Skeletal muscle cell (primary cell): ENCODE measurements at regions not wholly inside any gene's neighbourhood (a gene's known extent, or its start where the extent isn't known, plus 50 kb on each side); places are given as distances from the start of the nearest gene placed in this dataset.

Source experiments
- DNase-seq: peaks from one replicate; pipeline ENCODE4 v3.0.0-alpha.2; 2010; ENCODE audit warnings: low read depth
- H3K4me3 ChIP-seq: 2 replicates; pipeline ENCODE4 v1.5.1; 2011; ENCODE audit warnings: low read depth, mild to moderate bottlenecking, control low read depth, low read length, moderate library complexity

DNA sequence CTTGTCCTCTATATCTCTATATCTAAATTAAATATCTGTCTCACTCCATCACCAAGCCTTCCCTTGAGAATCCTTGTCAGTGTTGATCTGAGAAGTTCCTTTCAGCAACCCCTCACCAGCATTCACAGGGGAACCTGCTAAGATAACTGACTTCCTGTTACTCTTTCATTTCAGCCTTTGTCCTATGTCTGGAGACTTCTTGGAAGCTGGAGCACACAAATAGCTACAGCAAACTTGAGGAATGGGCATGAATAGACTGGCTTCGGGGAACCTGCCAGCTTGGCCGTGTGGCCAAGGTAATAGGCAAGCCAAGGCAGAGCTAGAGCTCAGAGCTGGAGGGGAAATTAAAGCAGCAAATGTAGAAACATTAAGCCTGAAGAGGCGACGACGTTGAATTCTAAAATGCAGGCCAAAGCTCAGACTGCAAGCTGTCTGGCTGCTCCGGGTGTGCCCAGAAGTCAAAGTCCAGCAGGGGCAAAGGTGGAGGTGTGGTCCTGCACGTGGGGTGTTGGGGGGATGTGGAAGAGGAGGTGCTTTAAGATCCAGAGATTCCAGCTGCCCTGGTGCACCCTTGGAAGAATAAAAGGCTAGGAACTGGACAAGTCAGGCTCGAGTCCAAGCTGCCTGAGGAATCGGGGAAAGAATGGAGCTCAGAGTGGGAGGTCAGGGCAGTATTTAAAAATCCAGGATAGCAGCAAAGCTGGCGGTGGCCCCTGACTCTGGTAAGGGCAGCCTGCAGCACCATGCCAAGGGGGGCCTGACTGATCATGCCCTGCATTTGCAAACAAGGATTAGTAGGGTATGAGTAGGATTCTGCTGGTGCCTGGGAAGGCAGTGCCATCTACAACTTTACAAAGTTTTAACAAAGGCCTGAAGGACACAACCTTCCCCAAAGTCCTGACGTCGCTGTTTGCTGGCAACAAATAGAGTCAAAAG is 185.0 kb upstream of the SGK1 start:
- H3K4me3 ChIP-seq: no peak overlapping the region
- DNase-seq: no peak

DNA sequence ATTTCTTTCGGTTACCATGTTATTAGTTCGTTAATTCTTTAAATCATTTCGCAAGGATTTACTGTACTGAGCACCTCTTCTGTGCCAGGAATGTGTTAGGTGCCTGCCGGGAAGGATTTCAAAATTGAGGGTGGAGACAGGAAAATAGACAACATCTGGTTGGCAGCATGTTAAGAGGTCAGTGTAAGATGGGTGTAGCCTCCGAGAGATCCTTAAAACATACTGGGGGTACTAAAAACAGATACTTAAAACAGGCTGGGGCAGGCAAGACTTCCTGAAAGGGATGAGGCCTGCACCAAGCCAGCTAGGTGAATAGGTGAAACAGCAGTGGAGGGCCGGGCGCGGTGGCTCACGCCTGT is 178.0 kb upstream of the SGK1 start:
- DNase-seq: no peak
- H3K4me3 ChIP-seq: no peak overlapping the region

DNA sequence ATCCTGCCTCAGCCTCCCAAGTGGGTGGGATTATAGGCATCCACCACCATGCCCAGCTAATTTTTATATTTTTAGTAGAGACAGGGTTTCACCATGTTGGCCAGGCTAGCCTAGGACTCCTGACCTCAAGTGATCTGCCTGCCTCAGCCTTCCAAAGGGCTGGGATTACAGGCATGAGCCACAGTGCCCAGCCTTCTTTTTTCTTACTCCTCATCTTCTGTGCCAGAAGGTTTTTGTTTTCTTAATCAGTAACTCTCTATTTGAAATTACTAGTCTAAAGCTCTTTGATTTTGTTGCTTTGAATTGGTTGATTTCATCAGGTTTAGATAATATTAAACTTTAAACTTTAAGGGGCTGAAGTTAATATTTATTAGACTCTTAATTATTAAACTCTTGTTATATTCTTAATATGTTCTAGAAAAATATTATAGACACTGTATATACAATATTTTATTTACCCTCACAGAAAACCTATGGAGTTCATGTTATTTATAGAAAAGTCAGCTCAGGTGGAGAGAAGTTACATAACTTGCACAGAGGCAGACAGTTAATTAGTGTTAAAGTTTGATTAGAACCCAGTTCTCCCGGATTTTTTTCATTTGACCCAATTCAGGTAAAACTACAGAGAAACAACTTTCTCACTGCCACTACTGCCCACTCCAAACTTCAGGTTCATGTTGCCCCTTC is 177.4 kb upstream of the SGK1 start:
- DNase-seq: no peak
- no peak overlapping the region for H3K4me3 ChIP-seq

DNA sequence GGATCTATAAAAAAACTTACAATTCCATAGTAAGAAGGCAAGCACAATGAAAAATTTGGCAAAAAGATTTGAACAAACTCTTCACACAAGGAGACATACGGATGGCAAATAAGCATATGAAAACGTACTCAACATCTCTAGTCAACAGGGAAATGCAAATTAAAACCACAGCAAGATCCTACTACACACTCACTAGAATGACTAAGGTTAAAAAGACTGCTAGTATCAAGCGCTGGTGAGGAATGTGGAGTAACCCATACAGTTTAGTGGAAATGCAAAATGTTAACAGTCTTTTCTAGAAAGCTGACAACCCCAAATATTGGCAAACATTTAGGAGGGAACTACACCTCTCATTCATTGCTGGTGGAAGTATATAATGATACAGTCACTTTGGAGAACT is 175.9 kb upstream of the SGK1 start:
- no peak overlapping the region for H3K4me3 ChIP-seq
- DNase-seq: no peak

DNA sequence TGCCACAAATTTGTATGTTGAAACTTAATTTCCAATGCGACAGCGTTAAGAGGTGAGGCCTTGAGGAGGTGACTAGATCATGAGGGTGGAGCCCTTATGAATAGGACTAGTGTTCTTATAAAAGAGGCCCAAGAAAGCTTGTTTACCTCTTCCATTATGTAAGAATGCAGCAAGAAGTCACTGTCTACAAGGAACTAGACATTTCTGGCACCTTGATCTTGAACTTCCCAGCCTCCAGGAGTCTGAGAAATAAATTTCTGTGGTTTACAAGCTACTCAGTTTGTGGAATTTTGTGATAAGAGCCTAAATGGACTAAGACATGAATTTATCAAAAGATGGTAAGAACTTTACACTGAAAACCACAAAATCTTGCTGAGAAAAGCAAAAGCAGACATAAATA is 173.6 kb upstream of the SGK1 start:
- no peak overlapping the region for H3K4me3 ChIP-seq
- DNase-seq: no peak

DNA sequence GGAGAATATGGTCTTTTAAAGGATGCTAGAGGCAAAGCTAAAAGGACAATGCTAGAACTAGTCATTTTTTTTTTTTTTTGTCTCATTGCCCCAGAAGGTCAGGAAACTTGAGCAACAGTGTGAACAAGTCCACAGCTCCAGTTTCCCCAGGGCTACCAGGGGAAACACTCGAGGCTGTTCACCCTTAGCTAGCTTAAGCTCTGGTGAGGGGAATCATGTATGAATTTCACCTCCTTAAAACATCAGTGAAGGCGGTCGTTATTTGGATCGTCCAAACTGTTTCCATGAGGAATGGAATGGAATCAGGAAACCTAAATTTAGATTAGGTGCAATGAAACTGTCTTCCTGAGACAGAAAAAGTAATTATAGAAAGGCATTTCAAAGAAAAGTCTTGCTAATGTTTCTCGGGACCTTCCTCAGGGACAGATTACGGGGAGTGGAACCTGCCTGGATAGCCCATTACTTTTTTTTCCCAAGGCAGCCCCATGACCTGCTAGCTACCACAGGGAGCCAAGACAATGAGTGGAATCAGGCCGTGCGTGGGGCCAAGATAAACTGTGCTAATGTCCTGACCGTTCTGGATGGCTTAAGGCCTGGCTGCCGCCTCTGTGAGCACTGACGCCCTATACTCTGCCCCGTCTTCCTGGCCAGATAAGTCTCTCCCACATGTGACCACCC is 164.8 kb upstream of the SGK1 start:
- peak; percentile 27 for DNase-seq
- no peak overlapping the region for H3K4me3 ChIP-seq

DNA sequence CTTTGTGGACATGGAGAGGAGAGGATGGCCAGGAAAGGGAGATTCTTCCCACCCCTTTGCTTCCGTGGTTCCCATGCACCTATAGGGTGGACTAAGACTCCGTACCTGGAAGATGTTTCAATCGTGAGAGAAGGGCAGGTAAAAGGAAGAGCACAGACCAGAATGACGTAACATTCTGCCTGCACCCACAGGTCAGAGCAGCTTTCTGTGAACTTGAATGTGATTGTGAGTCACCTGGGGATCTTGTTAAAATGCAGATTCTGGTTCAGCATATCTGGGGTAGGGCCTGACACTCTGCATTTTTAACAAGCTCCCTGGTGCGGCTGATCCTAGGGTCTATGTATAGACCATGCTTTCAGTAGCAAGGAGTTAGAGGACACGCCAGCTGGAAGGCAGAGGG is 164.1 kb upstream of the SGK1 start:
- H3K4me3 ChIP-seq: no peak overlapping the region
- no peak for DNase-seq

DNA sequence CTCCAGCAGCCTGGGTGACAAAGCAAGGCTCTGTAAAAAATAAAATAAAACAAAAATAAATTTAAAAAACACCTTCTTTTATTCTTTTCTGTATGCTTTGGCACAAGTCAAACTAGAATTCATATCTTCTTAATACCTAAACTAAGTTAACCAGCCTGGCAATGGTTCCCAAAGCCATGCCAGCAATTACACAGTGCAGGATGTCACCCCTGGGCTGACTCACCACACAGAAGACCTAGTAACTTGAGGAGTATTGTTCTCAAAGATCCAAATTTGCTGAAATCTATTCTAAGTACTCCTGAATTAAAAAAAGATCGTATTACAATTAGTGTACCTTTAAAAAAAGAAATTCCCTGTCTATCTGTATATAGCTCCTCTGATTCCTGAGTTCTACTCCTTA is 162.7 kb upstream of the SGK1 start:
- H3K4me3 ChIP-seq: no peak overlapping the region
- DNase-seq: peak; percentile 34

DNA sequence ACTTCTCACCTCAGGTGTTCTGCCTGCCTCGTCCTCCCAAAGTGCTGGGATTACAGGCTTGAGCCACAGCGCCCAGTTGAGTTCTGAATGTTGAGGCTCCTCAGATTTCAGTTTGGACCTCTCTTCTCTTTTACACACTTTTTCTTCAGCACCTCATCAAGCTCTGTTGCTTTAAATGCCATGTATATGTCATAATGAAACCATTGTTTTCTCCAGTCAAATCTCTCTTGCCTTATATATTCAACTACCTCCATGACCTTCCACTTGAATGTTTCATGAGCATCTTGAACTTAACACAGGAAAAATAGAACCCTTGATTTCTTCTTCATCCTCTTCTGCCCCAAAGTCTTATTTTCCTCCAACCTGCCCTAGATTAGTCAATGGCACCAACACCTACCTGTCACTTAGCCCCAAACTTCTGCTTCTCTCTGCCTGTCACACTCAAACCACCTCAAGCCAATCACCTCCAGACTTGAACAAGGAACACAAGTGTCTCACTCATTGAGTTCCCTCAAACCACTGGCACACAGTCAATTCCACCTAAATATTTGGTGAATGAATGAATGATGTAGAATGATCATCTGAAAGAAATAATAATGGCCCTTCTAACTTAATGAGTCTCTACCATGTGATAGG is 161.0 kb upstream of the SGK1 start:
- no peak overlapping the region for H3K4me3 ChIP-seq
- no peak for DNase-seq

DNA sequence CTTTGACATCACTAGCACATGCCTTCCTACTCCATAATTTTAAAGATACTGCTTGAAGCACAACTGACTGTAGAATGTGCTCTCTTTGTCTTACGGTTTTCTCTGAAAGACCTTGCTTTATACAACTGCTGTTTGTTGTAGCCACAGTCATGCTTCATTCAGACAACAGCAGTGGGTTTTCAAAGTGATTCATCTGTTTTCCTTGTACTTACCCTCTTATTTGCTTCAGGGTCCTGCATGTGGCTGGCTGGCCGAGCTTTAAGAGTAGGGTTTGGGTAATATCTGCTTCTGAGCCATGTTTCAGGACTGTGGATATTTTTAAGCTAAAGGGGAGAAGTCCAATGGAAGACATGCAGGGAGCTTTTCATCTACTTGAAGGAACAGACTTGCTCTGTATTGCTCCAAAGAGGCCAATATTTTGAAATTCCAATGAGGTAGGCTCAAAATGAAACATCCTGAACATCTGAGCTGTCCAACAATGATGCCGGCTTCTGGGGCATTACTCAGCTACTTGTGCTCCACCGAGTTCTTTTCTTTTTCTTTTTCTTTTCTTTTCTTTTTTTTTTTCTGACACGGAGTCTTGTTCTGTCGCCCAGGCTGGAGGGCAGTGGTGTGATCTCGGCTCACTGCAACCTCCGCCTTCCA is 160.2 kb upstream of the SGK1 start:
- peak; percentile 41 for DNase-seq
- H3K4me3 ChIP-seq: no peak overlapping the region

DNA sequence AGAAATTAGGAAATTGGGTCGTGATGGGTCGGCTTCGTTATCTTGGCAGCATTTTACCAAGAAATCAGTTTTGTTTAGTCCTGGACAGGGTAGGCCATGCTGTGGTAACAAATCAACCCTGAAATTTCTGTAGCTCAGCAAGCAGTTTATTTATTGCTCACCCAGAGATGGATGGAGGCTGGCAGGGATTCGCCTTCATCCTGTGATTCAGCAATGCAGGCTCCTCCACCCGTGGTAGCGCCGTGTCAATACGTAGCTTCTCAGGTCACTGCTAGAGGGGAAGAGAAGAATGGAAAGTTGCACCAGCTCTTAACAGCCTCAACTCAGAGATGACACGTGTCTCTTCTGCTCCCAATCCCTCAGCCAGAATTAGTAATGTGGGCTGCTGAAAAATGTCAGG is 157.0 kb upstream of the SGK1 start:
- no peak for DNase-seq
- H3K4me3 ChIP-seq: no peak overlapping the region

DNA sequence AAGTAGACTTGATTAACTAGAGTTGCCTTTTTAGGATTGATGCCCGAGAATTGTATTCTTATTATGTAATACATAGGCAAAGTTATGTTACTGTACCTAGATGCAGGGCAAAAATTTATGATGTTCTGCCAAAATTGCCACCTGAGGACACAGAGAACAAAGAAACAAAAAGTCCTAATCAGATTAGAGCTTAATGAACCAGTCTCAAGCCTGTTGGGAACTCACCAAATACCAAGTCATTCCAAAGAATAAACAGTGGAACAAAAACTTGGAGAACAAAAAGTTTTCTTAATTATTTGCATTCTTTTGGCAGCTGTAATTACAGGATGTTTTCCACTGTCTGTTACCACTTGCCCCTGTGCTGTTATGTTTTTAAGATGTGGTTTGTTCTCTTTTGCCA is 154.7 kb upstream of the SGK1 start:
- H3K4me3 ChIP-seq: no peak overlapping the region
- no peak for DNase-seq

DNA sequence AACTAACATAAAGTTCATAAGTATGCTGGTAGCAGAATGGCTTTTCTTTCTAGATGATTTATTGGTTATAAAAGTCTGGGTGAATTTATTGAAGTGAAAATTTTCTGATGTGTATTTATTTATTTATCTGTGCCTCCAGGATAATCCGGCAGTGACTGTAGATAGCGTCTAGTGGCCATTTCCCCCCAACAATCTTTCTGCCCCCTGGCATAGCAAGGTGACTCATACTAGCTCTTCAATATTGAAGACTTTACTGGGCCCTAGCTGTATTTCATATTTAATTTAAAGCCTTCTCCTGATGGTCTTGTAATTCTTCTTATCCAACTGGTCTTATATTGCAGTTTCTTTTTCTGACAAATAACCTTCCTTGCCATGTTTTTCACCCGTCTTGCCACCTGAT is 154.1 kb upstream of the SGK1 start:
- no peak overlapping the region for H3K4me3 ChIP-seq
- DNase-seq: no peak

DNA sequence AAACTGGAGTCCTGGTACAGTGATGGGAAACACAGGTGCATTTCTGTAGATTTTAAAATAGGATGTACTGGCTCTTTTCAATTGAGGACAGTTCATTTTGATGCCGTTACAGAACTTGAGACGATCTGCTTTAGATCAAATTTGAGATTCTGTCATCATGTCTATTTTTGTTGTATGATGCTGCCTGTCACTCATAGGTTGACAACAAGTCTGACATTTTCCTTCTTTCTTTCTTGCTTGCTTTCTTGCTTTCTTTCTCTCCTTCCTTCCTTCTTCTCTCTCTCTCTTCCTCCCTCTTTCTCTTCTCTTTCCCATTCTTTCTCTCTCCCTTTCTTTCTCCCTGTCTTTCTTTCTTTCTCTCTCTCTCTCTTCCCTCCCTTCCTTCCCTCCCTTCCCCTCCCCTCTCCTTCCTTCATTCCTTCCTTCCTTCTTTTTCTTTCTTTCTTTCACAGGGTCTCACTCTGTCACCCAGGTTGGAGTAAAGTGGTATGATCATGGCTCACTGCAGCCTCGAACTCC is 152.6 kb upstream of the SGK1 start:
- H3K4me3 ChIP-seq: no peak overlapping the region
- DNase-seq: no peak

DNA sequence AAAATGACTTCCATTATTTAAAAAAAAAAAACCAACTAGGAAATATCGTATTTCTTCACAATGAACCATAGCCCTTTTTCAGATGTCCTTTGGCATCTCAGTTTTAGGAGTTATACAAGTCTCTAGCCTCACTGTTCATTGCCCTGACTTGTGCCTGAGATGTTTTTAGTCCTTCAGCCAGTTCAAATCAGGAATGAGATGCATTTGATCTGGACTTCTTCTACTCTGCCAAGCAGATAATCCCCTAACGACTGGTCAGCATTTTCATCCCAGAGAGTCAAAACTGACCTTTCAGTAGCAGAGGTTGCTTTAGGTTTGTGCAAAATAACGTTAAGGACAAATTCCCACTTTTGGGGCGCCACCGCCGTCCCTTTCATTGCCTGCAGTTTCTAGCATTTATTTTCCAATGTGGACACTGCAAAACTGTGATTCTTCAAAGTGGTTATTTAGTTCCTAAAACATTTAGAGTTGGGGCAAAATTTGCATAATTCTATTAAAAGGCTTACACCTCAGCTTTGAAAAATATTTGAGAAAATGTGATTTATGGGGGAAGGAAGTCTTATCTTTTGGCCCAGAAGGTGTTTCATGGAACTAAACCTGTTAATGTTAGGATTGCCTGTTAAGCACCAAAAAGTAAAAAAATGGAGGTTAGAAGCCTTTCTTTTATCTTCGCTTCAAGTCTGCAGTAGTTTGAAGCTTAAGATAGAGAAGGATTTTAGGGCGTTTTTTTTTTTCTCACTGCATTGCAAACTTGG is 152.0 kb upstream of the SGK1 start:
- no peak for DNase-seq
- H3K4me3 ChIP-seq: no peak overlapping the region

DNA sequence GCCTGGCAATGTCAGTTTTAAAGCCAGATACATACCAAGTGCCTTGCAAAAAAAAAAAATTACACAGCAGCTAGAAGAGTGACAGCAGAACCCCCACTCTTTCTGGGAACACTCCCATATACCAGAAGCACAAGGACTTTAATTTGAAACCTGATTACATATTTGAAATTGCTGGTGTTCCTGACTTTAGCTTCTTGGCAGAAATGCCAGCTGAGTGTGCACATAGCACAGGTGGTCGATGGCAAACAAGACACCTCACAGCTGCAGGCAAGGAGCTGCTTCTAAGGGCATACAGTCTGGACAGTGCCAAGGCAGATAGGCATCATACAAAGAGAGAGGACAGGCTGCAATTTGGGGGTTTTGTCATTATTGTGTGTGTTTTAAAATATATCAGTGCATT is 150.7 kb upstream of the SGK1 start:
- no peak overlapping the region for H3K4me3 ChIP-seq
- no peak for DNase-seq

DNA sequence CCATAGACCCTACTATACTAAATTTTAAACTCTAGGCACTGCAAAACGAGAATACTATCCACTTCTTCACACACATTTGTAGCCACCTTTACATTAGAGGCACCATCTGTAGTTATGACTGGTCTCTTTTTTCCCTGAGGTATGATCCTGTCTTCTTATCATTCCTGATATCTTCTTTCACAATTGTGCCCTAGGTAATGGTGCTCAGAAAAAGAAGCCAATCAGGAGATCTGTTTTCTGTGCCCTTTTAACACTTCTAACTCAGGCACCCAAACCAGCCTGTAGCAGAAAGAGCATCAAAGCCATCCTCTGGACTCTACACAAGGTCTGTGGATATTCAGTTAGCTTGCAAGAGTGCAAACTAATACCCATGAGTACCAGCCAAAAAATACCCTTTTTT is 149.7 kb upstream of the SGK1 start:
- DNase-seq: no peak

DNA sequence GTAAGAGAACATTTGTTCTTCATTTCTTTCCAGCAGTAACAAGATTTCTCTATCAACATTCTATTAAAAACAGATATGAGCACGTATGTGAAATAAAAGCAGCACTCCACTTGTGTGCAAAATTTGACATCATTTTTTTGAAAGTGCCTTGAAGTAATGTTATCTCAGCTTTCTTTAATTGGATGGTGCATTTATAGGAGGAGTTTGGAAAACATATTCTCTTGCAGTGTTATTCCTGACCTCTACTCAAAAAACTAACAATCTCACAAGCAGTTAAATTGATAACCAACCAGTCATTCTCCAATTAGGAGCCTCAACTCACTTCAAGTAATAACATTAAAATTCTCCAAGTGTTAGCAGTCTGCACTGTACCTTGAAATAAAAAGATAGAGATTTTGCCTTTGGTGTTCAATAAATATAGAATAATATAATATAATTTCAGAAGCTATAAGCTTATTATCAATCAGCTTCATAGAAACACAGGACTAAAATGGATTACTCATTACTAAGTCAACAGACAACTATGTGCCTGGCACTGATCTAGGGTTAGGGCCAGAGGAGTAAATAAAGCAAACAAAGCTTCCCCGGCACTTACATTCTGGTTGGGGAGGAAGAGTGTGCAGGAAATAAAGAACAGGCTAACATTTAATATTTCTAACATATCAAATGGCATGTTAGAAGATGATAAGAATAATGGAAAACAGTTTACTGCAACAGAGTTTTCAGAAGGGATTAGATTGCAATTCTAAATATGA is 149.0 kb upstream of the SGK1 start:
- no peak for DNase-seq
- H3K4me3 ChIP-seq: no peak overlapping the region

More for the DNA sequence above, 149.7 kb upstream of the SGK1 start:
- no peak overlapping the region for H3K4me3 ChIP-seq
